TTC549 (cell line): ENCODE measurements at regions not wholly inside any gene's neighbourhood (a gene's known extent, or its start where the extent isn't known, plus 50 kb on each side); places are given as distances from the start of the nearest gene placed in this dataset.
"Not testable (repeated sequence)": the region's sequence is repeated elsewhere in the genome, so short reads cannot be mapped to it uniquely, and the experiment has no call there.

ENCODE experiments used
- FAIRE-seq: peaks from 2 replicates; lab custom pipeline; 2012; peaks lifted over from hg19 to GRCh38; lab: Jason Lieb, UNC

DNA sequence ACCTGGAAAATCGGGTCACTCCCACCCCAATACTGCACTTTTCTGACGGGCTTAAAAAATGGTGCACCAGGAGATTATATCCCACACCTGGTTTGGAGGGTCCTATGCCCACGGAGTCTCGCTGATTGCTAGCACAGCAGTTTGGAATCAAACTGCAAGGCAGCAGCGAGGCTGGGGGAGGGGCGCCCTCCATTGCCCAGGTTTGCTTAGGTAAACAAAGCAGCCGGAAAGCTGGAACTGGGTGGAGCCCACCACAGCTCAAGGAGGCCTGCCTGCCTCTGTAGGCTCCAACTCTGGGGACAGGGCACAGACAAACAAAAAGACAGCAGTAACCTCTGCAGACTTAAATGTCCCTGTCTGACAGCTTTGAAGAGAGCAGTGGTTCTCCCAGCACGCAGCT is 167.1 kb upstream of the PHACTR1 start:
- FAIRE-seq: not testable (repeated sequence)

DNA sequence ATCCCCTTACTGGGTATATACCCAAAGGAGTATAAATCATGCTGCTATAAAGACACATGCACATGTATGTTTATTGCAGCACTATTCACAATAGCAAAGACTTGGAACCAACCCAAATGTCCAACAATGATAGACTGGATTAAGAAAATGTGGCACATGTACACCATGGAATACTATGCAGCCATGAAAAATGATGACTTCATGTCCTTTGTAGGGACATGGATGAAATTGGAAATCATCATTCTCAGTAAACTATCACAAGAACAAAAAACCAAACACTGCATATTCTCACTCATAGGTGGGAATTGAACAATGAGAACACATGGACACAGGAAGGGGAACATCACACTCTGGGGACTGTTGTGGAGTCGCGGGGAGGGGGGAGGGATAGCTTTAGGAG is 161.7 kb upstream of the PHACTR1 start:
- not testable (repeated sequence) for FAIRE-seq

DNA sequence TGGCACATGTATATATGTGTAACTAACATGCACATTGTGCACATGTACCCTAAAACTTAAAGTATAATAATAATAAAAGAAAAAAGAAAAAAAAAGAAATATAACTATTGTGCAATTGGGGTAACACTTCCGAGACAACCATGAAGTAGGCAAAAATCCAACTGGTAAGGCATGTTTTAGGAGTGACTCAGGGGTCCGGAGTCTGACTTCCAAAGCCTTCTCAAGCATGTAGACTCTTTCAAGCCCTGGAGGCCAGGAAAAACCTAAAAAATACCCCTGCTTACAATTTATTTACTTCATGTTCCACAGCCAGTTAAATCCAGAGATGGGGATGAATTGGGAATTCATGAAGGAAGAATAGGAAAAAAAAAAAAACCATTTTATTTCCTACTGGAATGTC is 161.3 kb upstream of the PHACTR1 start:
- no peak for FAIRE-seq

DNA sequence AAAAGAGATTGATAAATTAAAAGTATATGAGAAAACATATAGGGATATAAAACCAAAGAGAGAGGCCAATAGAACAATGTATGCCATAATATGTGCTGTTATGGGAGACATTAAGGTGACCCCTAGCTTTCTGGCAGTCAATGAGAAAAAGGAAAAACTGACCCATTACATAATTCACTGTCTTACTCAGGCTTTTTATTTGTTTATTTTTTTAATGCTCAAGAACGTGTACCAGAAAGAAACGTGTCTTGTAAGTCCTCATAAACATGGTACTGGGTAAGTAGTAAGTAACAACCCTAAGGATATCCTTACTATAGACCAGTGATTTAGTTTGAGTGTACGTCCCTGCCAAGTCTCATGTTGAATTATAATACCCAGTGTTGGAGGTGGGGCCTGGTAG is 160.8 kb upstream of the PHACTR1 start:
- FAIRE-seq: peak; percentile 20

GRCh38 chr6:12557765-12558164 is 158.8 kb upstream of the PHACTR1 start:
- peak; percentile 91 for FAIRE-seq

- FAIRE-seq: no peak
Measured at GRCh38 chr6:12560315-12560714, 156.3 kb upstream of the PHACTR1 start.

DNA sequence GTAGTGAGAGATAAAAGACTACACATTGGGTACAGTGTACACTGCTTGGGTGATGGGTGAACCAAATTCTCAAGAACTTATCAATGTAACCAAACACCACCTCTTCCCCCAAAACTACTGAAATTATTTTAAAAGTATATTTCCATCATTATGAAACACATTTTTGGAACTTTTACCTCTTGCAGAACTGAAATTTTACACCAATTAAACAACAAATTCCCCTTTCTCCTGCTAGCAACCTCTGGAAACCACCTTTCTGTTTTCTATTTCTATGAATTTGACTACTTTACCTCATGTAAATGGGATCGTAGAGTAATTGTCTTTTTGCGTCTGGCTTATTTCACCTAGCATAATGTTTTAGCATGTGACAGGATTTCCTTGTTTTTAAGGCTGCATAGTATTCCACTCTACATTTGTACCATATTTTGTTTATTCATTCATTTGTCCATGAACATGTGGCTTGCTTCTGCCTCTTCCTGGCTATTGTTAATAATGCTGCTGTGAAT is 149.9 kb upstream of the PHACTR1 start:
- no peak for FAIRE-seq

DNA sequence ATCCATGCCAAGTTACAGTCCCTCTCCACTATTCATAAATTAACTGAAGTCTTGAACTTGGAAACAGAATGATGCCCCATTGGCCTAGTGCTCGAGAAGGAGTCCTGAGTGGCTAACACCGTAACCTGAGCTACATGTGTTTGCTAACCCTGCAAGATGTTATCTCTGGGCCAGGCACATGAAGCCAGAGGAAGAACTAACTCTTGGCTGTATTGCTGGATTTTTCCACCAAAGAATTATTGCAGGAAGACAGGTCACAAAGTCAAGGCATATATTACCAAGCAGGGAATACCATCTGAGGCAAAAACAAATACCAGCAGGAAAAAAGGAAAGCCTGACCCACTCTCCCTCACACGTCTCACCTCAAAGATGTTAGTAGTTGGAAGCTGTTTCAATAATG is 148.9 kb upstream of the PHACTR1 start:
- FAIRE-seq: peak; percentile 72

- peak; percentile 37 for FAIRE-seq
Measured at GRCh38 chr6:12569646-12570045, 146.9 kb upstream of the PHACTR1 start.

DNA sequence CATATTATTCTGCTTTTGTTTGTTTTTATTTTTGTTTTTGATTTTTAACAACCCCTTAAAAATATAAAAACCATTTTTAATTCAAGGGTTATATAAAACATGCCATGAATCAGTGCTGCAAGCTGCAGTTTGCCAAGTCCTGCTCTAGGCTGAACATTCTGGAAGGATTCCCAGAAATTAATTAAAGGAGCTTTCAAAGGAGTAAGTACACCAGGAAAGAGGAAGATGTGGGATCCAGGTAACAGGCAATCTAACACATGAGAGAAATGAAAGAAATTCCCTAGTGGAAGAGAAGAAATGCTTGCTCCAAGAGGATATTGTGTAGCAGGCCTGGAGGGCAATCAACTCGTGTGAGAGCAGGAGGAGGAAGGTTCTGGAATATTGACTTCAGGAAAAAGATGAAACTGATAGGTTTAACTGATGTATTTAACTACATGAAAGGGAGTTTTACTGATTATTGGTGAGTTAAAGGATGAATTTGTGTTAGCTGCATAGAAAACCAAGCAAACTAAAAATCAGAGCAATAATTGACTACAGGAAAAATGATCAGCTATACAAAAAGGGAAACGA is 146.0 kb upstream of the PHACTR1 start:
- FAIRE-seq: no peak

DNA sequence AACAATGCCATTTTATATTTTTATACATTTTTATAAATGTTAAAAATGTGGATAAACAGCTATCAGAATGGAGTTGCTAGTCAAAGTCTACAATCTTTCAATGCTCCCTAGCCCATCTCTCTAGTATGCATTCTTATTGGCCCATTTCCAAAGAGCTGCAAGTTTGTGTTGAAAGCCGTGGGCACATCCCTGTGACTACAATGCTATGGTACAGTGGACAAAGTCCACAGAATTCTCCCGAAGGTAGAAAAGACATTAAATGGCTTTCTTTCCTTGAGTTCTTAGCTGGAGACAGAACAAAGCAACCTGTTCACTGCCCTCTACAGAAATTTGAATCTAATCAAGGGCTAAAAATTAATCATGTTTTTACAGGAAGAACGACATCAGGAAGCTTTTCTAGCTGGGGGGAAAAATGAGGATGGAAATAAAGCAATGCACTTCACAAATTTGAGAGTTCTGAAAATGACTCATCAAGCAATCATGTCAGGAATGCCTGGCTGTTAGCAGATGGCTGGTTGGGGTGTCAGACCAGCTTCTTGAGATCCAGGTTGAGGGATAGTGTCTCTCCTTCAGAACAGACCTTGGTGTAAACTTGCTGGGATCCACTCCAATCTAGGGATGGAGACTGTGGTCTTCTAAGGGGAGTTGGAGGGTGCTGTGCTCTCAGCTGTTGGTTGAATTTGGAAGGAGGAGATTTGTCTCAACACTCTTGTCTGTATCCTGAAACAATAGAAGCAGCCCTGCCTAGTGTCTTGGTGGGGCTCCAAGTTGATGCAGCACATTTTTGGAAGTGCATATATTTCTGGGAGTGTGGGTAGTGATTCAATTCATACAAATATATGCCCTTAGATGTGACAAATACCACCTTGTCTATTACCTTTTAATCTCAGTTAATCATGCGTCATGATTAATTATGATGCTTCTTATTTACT is 143.4 kb upstream of the PHACTR1 start:
- peak; percentile 97 for FAIRE-seq

- FAIRE-seq: no peak
Measured at GRCh38 chr6:12575961-12576360, 140.6 kb upstream of the PHACTR1 start.

DNA sequence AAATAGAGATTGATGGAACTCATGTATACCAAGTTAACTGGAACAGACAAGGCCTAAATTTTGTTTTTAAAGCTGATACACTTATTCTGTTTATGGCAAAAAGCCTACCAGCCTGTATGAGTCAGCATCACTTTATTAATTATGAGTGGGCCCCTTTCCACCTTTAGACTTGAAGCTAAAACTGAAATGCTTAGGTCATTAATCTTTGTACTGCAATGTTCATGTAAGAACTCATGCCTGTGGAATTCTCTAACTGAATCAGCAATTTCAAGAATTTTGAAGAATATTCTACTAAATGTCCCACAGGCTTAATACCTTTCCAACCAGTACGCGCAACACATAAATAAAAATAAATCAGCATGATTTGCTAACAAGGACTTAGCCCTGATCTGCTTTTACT is 140.2 kb upstream of the PHACTR1 start:
- FAIRE-seq: peak; percentile 83

GRCh38 chr6:12577124-12577850 is 139.3 kb upstream of the PHACTR1 start:
- FAIRE-seq: peak; percentile 76

GRCh38 chr6:12578097-12578496 is 138.5 kb upstream of the PHACTR1 start:
- no peak for FAIRE-seq

GRCh38 chr6:12578751-12579150 is 137.8 kb upstream of the PHACTR1 start:
- FAIRE-seq: peak; percentile 92

DNA sequence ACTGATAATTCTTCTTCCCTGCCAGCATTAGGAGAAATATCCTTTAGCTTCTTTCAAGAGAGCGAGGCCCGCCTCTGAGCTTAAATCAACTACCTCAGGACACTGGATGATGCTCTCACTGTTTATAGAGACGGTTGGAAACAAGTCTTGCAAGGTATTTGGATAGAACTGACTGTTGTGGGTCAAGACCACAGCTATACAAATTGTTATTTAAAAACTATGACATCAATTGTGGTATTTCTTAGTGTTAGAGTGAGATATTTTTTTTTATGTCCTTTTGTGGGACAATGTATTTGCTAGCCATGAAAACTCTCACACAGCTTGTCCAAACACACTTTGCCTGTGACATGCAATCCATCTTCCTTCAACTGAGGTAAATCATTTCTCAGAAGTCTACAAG is 136.3 kb upstream of the PHACTR1 start:
- FAIRE-seq: peak; percentile 84

DNA sequence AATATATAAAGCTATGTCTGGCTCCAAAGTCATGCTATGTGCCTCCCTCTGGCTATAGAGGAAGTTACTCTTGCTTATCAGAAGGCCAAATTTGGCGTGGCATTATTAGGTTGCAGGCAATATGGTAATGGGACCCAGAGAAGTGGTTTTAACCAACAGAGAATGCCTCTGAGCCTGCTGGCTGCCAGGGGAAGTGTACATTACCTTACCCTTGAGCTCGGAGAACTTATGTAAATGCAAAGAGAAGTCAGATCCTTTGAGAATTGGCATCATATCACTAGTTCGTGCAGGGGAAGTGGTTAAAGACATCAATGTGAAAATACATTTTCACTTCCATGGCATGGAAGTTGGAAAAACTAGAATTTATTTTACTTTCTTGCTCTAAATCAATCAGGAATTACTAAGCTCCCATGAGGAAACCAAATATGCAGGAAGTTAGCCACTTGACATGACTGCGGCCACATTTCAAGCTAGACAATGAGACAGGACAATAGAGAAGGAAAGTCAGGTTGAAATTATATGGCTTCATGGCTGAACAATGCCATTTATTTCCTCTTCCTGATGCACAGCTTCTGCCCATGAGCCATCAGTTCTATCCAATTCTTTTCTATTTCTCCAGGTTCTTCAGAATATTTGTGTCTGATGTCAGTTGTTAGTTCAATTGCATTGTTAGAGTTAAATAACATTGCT is 134.0 kb upstream of the PHACTR1 start:
- FAIRE-seq: no peak

GRCh38 chr6:12584631-12585405 is 131.7 kb upstream of the PHACTR1 start:
- peak; percentile 97 for FAIRE-seq

DNA sequence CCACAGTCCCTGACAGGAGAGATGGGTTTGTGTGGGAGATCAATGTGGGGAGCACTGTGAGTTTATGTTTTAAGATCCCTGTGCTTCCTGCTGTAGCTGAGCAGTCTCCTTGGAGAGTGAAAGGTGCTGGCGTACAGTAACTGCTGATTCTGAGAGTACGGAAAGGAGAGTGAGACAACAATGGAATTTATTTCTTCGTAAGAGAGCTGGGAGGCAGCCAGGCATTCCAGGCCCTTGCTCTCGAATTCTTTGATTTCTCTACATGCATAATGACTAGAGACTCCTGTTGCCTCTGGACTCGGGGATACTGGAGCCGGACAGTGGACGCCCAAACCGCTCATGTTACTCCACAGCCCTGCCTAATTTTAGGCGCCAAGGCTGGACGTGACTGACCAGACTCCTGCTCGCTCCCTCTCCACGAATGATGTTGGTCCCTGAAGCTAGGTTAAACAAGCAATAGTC is 131.0 kb upstream of the PHACTR1 start:
- no peak for FAIRE-seq

- FAIRE-seq: peak; percentile 19
Measured at GRCh38 chr6:12586721-12587480, 129.7 kb upstream of the PHACTR1 start.
